Activated T-helper 1 cell treated with anti-CD3 and anti-CD28 coated beads, Interleukin-12 subunit alpha, Interleukin-12 subunit beta, Interleukin-2, Interleukin-4 antibody, amounts not matched to agents 30 ng/mL and 10 ng/mL and 1 ng/mL, durations not matched to agents 14 hours and 24 hours and 36 hours (primary cell): ENCODE measurements at regions not wholly inside any gene's neighbourhood (a gene's known extent, or its start where the extent isn't known, plus 50 kb on each side); places are given as distances from the start of the nearest gene placed in this dataset.

Experiments used
- DNase-seq: peaks from one replicate; pipeline ENCODE4 v3.0.0; 2021; ENCODE audit warnings: low spot score
- H3K27ac Mint-ChIP-seq: one replicate; pipeline ENCODE4 v1.8.0; 2021; ENCODE audit warnings: mild to moderate bottlenecking, mixed read lengths
- H3K27me3 Mint-ChIP-seq: one replicate; pipeline ENCODE4 v1.8.0; 2022; ENCODE audit warnings: mild to moderate bottlenecking, moderate library complexity, mixed read lengths; ENCODE audit not compliant: insufficient read depth
- H3K36me3 Mint-ChIP-seq: one replicate; pipeline ENCODE4 v1.8.0; 2021; ENCODE audit warnings: low read depth, mixed read lengths
- H3K4me1 Mint-ChIP-seq: one replicate; pipeline ENCODE4 v1.8.0; 2021; ENCODE audit warnings: low read depth, mixed read lengths
- H3K4me3 Mint-ChIP-seq: one replicate; pipeline ENCODE4 v1.8.0; 2021; ENCODE audit warnings: mild to moderate bottlenecking, moderate library complexity, mixed read lengths
- H3K9me3 Mint-ChIP-seq: one replicate; pipeline ENCODE4 v1.8.0; 2021; ENCODE audit warnings: mixed read lengths
- intact Hi-C: fragments of 100-400 bp; cut with micrococcal nuclease; formaldehyde crosslinking; loops from one replicate; pipeline ENCODE4 v1.15.1; 2024

GRCh38 chr17:77698903-77699623 lies 259.4 kb upstream of the TNRC6C start:
- Mint-ChIP-seq H3K36me3 (no peaks in the 10 kb centered on the region), H3K27ac (no peak overlapping the region), H3K4me3 (no peak overlapping the region), H3K27me3 (peaks cover 21% of the 10 kb centered on the region), H3K9me3 (peaks cover 27% of the 10 kb centered on the region), H3K4me1 (no peaks in the 10 kb centered on the region)
- DNase-seq: no peak
- intact Hi-C loops: no loop called here

- no peaks in the 10 kb centered on the region for H3K4me1 Mint-ChIP-seq
- H3K36me3 Mint-ChIP-seq: no peaks in the 10 kb centered on the region
- intact Hi-C loops: no loop called here
- DNase-seq: no peak
- peaks cover 14% of the 10 kb centered on the region for H3K27me3 Mint-ChIP-seq
- peaks cover 39% of the 10 kb centered on the region for H3K9me3 Mint-ChIP-seq
- no peak overlapping the region for H3K4me3 Mint-ChIP-seq
- H3K27ac Mint-ChIP-seq: no peak overlapping the region
Observed at GRCh38 chr17:77700165-77700881, 258.2 kb upstream of the TNRC6C start.

GRCh38 chr17:77701996-77702395 lies 256.5 kb upstream of the TNRC6C start:
- Mint-ChIP-seq H3K27me3 (peaks cover 11% of the 10 kb centered on the region), H3K36me3 (no peaks in the 10 kb centered on the region), H3K4me3 (no peak overlapping the region), H3K27ac (no peak overlapping the region), H3K4me1 (no peaks in the 10 kb centered on the region), H3K9me3 (peaks cover 46% of the 10 kb centered on the region)
- no peak for DNase-seq
- intact Hi-C loops: no loop called here

DNA sequence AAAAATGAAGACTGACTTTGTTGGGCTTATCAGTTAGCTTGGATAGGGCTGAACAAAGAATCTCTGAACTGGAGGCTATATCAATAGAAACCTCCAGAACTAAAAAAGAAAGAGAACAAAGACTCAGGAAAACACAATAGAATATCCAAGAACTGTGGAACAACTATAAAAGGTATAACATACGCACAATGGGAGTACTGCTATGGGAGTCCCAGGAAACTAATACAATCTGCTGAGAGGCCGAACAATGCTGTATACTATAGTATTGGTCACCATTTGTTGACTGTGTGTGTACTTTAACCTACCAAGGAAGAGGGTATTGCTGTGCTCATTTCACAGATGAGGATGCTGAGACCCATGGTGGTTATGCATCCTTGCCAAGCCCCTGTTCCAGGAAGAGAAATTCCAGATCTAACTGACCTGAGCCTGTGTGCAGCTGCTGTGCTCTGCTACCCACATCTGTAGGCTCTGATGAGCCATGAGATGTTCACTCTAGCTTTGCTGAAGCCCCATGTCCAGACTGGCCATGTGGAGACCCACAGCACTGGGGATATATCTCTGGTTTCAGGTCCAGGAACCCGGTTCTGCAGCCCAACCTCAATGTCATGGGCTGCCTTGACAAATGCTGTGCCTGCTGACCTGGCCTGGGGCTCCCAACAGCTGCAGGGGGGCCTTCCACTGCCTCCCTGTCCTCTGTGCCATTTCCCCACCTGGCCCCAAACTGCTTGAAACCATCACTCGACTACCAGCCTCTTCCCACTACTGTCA lies 254.3 kb upstream of the TNRC6C start:
- intact Hi-C loops: no loop called here
- Mint-ChIP-seq H3K4me3 (no peak overlapping the region), H3K36me3 (no peaks in the 10 kb centered on the region), H3K9me3 (peaks cover 46% of the 10 kb centered on the region), H3K4me1 (no peaks in the 10 kb centered on the region), H3K27ac (no peak overlapping the region), H3K27me3 (peaks cover 9% of the 10 kb centered on the region)
- DNase-seq: no peak

- Mint-ChIP-seq H3K4me1 (no peaks in the 10 kb centered on the region), H3K27me3 (peaks cover 8% of the 10 kb centered on the region), H3K36me3 (no peaks in the 10 kb centered on the region), H3K9me3 (peaks cover 35% of the 10 kb centered on the region), H3K4me3 (no peak overlapping the region), H3K27ac (no peak overlapping the region)
- intact Hi-C loops: no loop called here
- DNase-seq: no peak
Observed at GRCh38 chr17:77706938-77707337, 251.6 kb upstream of the TNRC6C start.

DNA sequence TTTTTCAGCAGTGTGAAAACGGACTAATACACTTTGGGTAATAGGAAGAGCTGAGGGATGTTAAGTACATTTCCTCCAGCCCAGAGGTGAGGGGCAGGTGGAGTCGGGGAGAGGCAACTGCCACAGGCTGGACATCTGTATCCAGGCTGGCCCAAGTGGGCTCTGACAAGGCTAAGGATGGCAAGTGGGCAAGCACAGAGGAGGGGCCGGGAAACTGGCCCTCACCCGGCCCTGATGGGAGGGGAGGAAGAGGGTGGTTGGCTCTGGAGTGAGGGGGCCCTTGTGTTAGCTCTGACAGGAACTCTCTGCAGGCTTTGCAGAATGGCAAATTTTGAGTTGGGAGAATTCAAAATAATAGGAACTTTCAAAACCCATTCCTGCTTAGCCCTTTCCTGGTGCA lies 251.0 kb upstream of the TNRC6C start:
- H3K27me3 Mint-ChIP-seq: peaks cover 11% of the 10 kb centered on the region
- no peaks in the 10 kb centered on the region for H3K4me1 Mint-ChIP-seq
- DNase-seq: no peak
- no peaks in the 10 kb centered on the region for H3K36me3 Mint-ChIP-seq
- intact Hi-C loops: no loop called here
- peaks cover 32% of the 10 kb centered on the region for H3K9me3 Mint-ChIP-seq
- H3K27ac Mint-ChIP-seq: no peak overlapping the region
- H3K4me3 Mint-ChIP-seq: no peak overlapping the region

DNA sequence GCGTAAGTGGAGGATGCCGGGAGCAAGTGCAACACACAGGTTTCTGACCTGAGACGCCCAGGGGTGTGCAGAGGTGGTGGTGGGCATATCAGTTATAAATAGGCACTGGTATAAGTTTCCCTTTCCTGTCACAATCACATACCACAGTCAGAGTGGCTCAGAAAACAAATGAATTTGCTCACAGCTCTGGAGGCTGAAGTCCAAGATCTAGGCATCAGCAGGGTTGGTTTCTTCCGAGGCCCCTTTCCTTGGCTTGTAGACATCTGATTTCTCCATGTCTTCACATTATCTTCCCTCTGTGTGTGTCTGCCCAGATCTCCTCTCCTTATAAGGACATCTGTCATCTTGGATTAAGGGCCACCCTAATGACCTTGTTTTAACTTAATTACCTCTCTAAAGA lies 250.5 kb upstream of the TNRC6C start:
- no peak for DNase-seq
- Mint-ChIP-seq H3K27me3 (peaks cover 13% of the 10 kb centered on the region), H3K9me3 (peaks cover 29% of the 10 kb centered on the region), H3K36me3 (no peaks in the 10 kb centered on the region), H3K4me3 (no peak overlapping the region), H3K4me1 (no peaks in the 10 kb centered on the region), H3K27ac (no peak overlapping the region)
- intact Hi-C loops: no loop called here

DNA sequence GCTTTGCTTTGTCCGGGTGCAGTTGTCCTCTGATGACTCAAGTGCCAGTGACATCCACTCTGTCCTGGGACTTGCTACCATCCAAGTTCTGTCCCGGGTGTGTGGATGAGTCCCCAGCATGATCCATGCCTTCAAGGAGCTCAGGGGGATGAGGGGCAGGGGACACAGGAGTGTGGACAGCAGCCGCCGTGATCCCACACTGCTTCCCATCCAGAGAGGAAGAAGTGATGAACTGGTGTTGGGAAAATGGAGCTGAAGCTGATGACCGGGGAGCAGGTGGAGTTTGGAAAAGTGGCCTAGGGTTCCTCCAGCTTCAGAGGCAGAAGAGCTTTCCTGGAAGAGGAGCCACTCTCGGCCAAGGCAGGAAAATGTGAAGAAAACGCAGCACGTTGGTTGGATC lies 249.6 kb upstream of the TNRC6C start:
- H3K36me3 Mint-ChIP-seq: no peaks in the 10 kb centered on the region
- DNase-seq: no peak
- H3K9me3 Mint-ChIP-seq: peaks cover 23% of the 10 kb centered on the region
- H3K27me3 Mint-ChIP-seq: peaks cover 18% of the 10 kb centered on the region
- H3K27ac Mint-ChIP-seq: no peak overlapping the region
- no peak overlapping the region for H3K4me3 Mint-ChIP-seq
- no peaks in the 10 kb centered on the region for H3K4me1 Mint-ChIP-seq
- intact Hi-C loops: no loop called here

GRCh38 chr17:77709594-77709993 lies 248.9 kb upstream of the TNRC6C start:
- DNase-seq: no peak
- Mint-ChIP-seq H3K9me3 (peaks cover 23% of the 10 kb centered on the region), H3K4me3 (no peak overlapping the region)

DNA sequence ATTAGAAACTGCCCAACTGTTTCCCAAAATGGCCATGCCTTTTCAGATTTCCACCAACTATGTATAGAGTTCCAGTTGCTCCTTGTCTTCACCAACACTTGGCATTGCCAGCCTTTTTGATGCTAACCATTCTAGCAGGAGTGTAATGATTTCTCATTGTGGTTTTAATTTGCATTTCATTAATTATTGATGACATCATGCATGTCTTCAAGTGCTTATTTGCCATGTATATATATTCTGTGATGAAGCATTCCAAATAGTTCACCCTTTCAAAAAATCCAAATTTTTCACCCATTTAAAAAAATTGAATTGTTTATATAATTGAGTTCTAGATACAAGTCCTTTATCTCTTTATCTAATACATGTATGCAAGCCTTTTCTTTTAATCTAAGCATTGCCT lies 245.9 kb upstream of the TNRC6C start:
- H3K27me3 Mint-ChIP-seq: peaks cover 20% of the 10 kb centered on the region
- H3K4me3 Mint-ChIP-seq: no peak overlapping the region
- peaks cover 23% of the 10 kb centered on the region for H3K9me3 Mint-ChIP-seq
- H3K27ac Mint-ChIP-seq: no peak overlapping the region
- no peaks in the 10 kb centered on the region for H3K4me1 Mint-ChIP-seq
- intact Hi-C loops: no loop called here
- DNase-seq: no peak
- H3K36me3 Mint-ChIP-seq: no peaks in the 10 kb centered on the region

More at GRCh38 chr17:77709594-77709993, 248.9 kb upstream of the TNRC6C start:
- intact Hi-C loops: no loop called here
- Mint-ChIP-seq H3K36me3 (no peaks in the 10 kb centered on the region), H3K27ac (no peak overlapping the region), H3K27me3 (peaks cover 16% of the 10 kb centered on the region), H3K4me1 (no peaks in the 10 kb centered on the region)

DNA sequence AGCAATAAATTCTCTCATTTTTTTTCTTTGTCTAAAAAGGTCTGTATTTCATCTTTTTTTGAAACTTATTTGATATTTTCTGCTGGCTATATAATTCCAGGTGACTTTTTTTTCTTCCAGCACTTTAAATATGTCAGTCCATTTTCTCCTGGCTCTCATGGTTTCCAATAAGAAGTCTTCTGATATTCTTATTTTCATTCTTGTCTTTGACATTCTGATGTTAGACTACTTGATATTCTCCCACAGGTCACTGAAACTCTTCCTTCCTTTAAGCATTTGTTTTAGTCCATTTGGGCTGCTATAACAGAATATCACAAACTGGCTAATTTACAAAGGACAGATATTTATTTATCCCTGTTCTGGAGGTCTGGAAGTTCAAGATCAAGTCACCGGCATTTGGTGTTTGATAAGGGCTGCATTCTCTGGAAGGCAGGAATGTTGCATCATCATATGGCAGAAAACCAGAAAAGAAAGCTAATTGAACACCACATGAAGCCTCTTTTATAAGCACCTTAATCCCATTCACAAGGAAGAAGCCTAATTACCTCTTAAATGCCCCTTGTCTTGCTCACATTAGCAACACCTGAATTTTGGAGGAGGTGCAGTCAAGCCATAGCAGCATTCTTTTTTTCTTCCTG lies 242.1 kb upstream of the TNRC6C start:
- DNase-seq: no peak
- no peak overlapping the region for H3K4me3 Mint-ChIP-seq
- intact Hi-C loops: no loop called here

DNA sequence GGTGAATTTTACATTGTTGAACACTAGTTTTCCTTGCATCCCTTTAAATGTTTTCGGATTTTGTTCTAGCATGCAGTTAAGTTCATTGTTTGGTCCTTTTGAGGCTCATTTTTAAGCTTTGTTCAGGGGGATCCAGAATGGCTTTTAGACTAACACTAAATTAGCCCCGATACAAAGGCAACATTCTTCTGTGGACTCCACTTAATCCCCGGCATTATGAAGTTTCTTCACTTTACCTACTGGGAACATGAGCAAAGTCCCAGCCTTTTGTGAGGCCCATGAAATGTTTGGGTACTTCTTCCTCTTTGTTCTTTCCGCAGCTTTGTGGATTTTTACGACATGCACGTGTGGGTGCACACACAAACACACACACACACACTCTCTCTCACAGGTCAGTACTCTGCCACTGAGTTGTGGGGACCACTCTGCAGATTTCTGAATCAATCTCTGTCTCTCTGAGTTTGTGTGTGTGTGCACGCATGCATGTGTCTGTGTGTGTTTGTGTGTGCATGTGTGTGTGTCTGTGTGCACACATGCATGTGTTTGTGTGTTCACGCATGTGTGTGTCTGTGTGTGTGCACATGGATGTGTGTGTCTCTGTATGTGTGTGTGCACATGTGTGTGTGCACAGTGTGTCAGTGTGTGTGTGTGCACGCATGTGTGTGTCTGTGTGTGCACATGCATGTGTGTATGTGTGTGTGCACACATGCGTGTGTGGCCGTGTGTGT lies 240.4 kb upstream of the TNRC6C start:
- H3K4me3 Mint-ChIP-seq: no peak overlapping the region
- H3K4me1 Mint-ChIP-seq: no peaks in the 10 kb centered on the region
- no peaks in the 10 kb centered on the region for H3K36me3 Mint-ChIP-seq
- no peak overlapping the region for H3K27ac Mint-ChIP-seq
- DNase-seq: no peak
- H3K9me3 Mint-ChIP-seq: peaks cover 33% of the 10 kb centered on the region
- intact Hi-C loops: no loop called here
- H3K27me3 Mint-ChIP-seq: peaks cover 12% of the 10 kb centered on the region

More for the DNA sequence above, 242.1 kb upstream of the TNRC6C start:
- no peak overlapping the region for H3K27ac Mint-ChIP-seq
- H3K4me1 Mint-ChIP-seq: no peaks in the 10 kb centered on the region
- H3K9me3 Mint-ChIP-seq: peaks cover 33% of the 10 kb centered on the region
- H3K27me3 Mint-ChIP-seq: peaks cover 20% of the 10 kb centered on the region
- H3K36me3 Mint-ChIP-seq: no peaks in the 10 kb centered on the region
